HCT116 (cell line): ENCODE measurements at regions not wholly inside any gene's neighbourhood (a gene's known extent, or its start where the extent isn't known, plus 50 kb on each side); places are given as distances from the start of the nearest gene placed in this dataset.

Source experiments
- ATAC-seq: fragments of 200-7000 bp; cut with Tn5 transposase; 2 replicates; pipeline ENCODE4 v1.9.1; 2020; ENCODE audit warnings: mild to moderate bottlenecking, moderate library complexity
- BruUV-seq: library from RNA; stranded (reverse); fragments of 400-500 nt; replicated peaks from 2 replicates; lab custom pipeline; 2021; lab: Mats Ljungman, UMichigan
- CTCF ChIA-PET: fragments of 300-600 bp; sonication (Branson Sonifier 250); formaldehyde crosslinking; loops from one replicate; lab custom pipeline; 2021; ENCODE audit warnings: antibody characterized with exemption; lab: Charles Lee
- POLR2A ChIA-PET: fragments of 300-600, 350-600 bp; sonication (Branson Sonifier 250); formaldehyde crosslinking; loops from one replicate; lab custom pipeline; 2021; ENCODE audit warnings: antibody characterized with exemption; lab: Charles Lee
- RAD21 ChIA-PET, 2 experiments: fragments of 300-600 bp; sonication (Branson Sonifier 250); formaldehyde crosslinking; loops; one replicate each; lab custom pipeline; 2023; ENCODE audit warnings: low total read pairs in 2 of 2; ENCODE audit not compliant: uncharacterized antibody in 2 of 2, unreplicated experiment in 2 of 2, low non-redundant PET in 1 of 2; lab: Charles Lee
- DNase-seq: peaks from one replicate; pipeline ENCODE4 v3.0.0-alpha.2; 2010; ENCODE audit warnings: low read depth, low spot score
- H2AFZ ChIP-seq: fragments of 200-600 bp; shearing (Covaris generic), sonication (generic); 2 replicates; pipeline ENCODE4 v1.6.1; 2017; ENCODE audit warnings: low read depth, mixed run types, mixed read lengths, antibody characterized with exemption, low read length; ENCODE audit not compliant: poor library complexity, severe bottlenecking
- H3K27ac ChIP-seq: 2 replicates; pipeline ENCODE4 v1.5.1; 2012; ENCODE audit warnings: low read depth, low read length
- H3K27me3 ChIP-seq: fragments of 200-600 bp; sonication (generic); 2 replicates; pipeline ENCODE4 v1.6.1; 2016; ENCODE audit warnings: mixed run types, low read length, mixed read lengths; ENCODE audit not compliant: insufficient read depth
- H3K36me3 ChIP-seq, 2 experiments: fragments of 200-500 bp in 1 of 2; fragments of 200-600 bp in 1 of 2; sonication (Bioruptor generic) in 1 of 2; sonication (generic) in 1 of 2; 2 replicates each; pipeline versions ENCODE4 v1.5.1 to v1.6.1; 2014 to 2016; ENCODE audit warnings: low read length in 2 of 2, inconsistent platforms in 1 of 2, mixed read lengths in 1 of 2, mixed run types in 1 of 2; ENCODE audit not compliant: insufficient read depth in 2 of 2, control insufficient read depth in 1 of 2
- H3K4me1 ChIP-seq, 2 experiments: fragments of 200-600 bp in 1 of 2; sonication (generic) in 1 of 2; 2 replicates each; pipeline versions ENCODE4 v1.5.1 to v1.6.1; 2012 to 2017; ENCODE audit warnings: low read length in 2 of 2, inconsistent platforms in 1 of 2, mild to moderate bottlenecking in 1 of 2, mixed read lengths in 1 of 2, mixed run types in 1 of 2, moderate library complexity in 1 of 2; ENCODE audit not compliant: insufficient read depth in 2 of 2, control insufficient read depth in 1 of 2
- H3K4me2 ChIP-seq: fragments of 200-600 bp; sonication (generic); 2 replicates; pipeline ENCODE4 v1.6.1; 2017; ENCODE audit warnings: mixed run types, low read length, mixed read lengths
- H3K4me3 ChIP-seq, 2 experiments: fragments of 200-600 bp in 1 of 2; sonication (generic) in 1 of 2; replicated peaks in 1 of 2; 2 replicates each; pipeline ENCODE4 v1.5.1; 2011 to 2016; ENCODE audit warnings: low read length in 2 of 2, control low read depth in 1 of 2, low read depth in 1 of 2, mild to moderate bottlenecking in 1 of 2, mixed read lengths in 1 of 2, mixed run types in 1 of 2
- H3K79me2 ChIP-seq: fragments of 200-600 bp; sonication (generic); 2 replicates; pipeline ENCODE4 v1.6.1; 2017; ENCODE audit warnings: mild to moderate bottlenecking, mixed run types, low read length, moderate library complexity, mixed read lengths; ENCODE audit not compliant: insufficient read depth
- H3K9ac ChIP-seq: fragments of 200-600 bp; sonication (generic); 2 replicates; pipeline ENCODE4 v1.6.1; 2016; ENCODE audit warnings: low read length, mixed read lengths
- H3K9me2 ChIP-seq: fragments of 200-600 bp; sonication (generic), shearing (Covaris generic); 2 replicates; pipeline ENCODE4 v1.6.1; 2017; ENCODE audit warnings: mixed run types, mild to moderate bottlenecking, moderate library complexity; ENCODE audit not compliant: insufficient read depth
- H3K9me3 ChIP-seq, 2 experiments: fragments of 200-500 bp in 1 of 2; fragments of 200-600 bp in 1 of 2; sonication (Bioruptor generic) in 1 of 2; sonication (generic) in 1 of 2; 2 replicates each; pipeline ENCODE4 v1.6.1; 2014 to 2017; ENCODE audit warnings: low read length in 2 of 2, mixed read lengths in 2 of 2, inconsistent platforms in 1 of 2, low read depth in 1 of 2, mild to moderate bottlenecking in 1 of 2, mixed run types in 1 of 2, moderate library complexity in 1 of 2; ENCODE audit not compliant: control insufficient read depth in 1 of 2, insufficient read depth in 1 of 2
- H4K20me1 ChIP-seq: fragments of 200-600 bp; sonication (generic), shearing (Covaris generic); 2 replicates; pipeline ENCODE4 v1.6.1; 2017; ENCODE audit warnings: mixed run types, mild to moderate bottlenecking, moderate library complexity; ENCODE audit not compliant: insufficient read depth
- CBX3 ChIP-seq: IDR thresholded peaks from 2 replicates; pipeline ENCODE4 v1.6.1; 2012; ENCODE audit warnings: low read depth
- CEBPB ChIP-seq: IDR thresholded peaks from 2 replicates; pipeline ENCODE4 v1.6.1; 2012; ENCODE audit warnings: low read depth
- CTCF ChIP-seq, 3 experiments: fragments of 200-600 bp in 1 of 3; sonication (generic) in 1 of 3; IDR thresholded peaks in 2 of 3; conservative IDR thresholded peaks in 1 of 3; 2 replicates each; pipeline ENCODE4 v1.5.1; 2012 to 2017; ENCODE audit warnings: low read depth in 2 of 3, low read length in 2 of 3, antibody characterized with exemption in 1 of 3, borderline replicate concordance in 1 of 3, control low read depth in 1 of 3, mild to moderate bottlenecking in 1 of 3, mixed read lengths in 1 of 3, mixed run types in 1 of 3, moderate library complexity in 1 of 3; ENCODE audit not compliant: insufficient read depth in 1 of 3
- EGR1 ChIP-seq: IDR thresholded peaks from 2 replicates; pipeline ENCODE4 v1.6.1; 2012; ENCODE audit warnings: low read depth
- ELF1 ChIP-seq: IDR thresholded peaks from 2 replicates; pipeline ENCODE4 v1.6.1; 2012; ENCODE audit warnings: low read depth, borderline replicate concordance
- EZH2 ChIP-seq: fragments of 200-600 bp; sonication (generic); IDR thresholded peaks from 2 replicates; pipeline ENCODE4 v1.6.1; 2017; ENCODE audit warnings: antibody characterized with exemption, mixed run types
- EZH2phosphoT487 ChIP-seq: fragments of 200-600 bp; IDR thresholded peaks from 2 replicates; pipeline ENCODE4 v1.6.1; 2018; ENCODE audit warnings: antibody characterized with exemption, borderline replicate concordance
- FOSL1 ChIP-seq: IDR thresholded peaks from 2 replicates; pipeline ENCODE4 v1.6.1; 2012; ENCODE audit warnings: low read depth
- JUND ChIP-seq: IDR thresholded peaks from 2 replicates; pipeline ENCODE4 v1.6.1; 2012
- MAX ChIP-seq: IDR thresholded peaks from 2 replicates; pipeline ENCODE4 v1.6.1; 2012
- POLR2A ChIP-seq: IDR thresholded peaks from 2 replicates; pipeline ENCODE4 v1.7.0; 2011; ENCODE audit warnings: borderline replicate concordance; ENCODE audit not compliant: insufficient read depth, insufficient read length; ENCODE audit errors: extremely low read depth
- POLR2AphosphoS5 ChIP-seq: IDR thresholded peaks from 2 replicates; pipeline ENCODE4 v1.6.1; 2011; ENCODE audit warnings: mild to moderate bottlenecking, low read depth, low read length, moderate library complexity
- RAD21 ChIP-seq: IDR thresholded peaks from 2 replicates; pipeline ENCODE4 v1.6.1; 2012; ENCODE audit warnings: low read depth, mild to moderate bottlenecking
- SIN3A ChIP-seq: IDR thresholded peaks from 2 replicates; pipeline ENCODE4 v1.6.1; 2012; ENCODE audit warnings: low read depth
- SP1 ChIP-seq: IDR thresholded peaks from 2 replicates; pipeline ENCODE4 v1.6.1; 2012; ENCODE audit warnings: low read depth
- SRF ChIP-seq: IDR thresholded peaks from 2 replicates; pipeline ENCODE4 v1.6.1; 2012; ENCODE audit warnings: low read depth
- TCF7L2 ChIP-seq: IDR thresholded peaks from 2 replicates; pipeline ENCODE4 v1.7.0; 2011; ENCODE audit warnings: borderline replicate concordance, inconsistent platforms; ENCODE audit not compliant: insufficient read depth, insufficient read length; ENCODE audit errors: extremely low read depth
- ZNF274 ChIP-seq: fragments of 200-500 bp; sonication (Bioruptor generic); IDR thresholded peaks from 2 replicates; pipeline ENCODE4 v1.6.1; 2014; ENCODE audit warnings: mild to moderate bottlenecking, low read depth, low read length, inconsistent platforms
- intact Hi-C: fragments of 100-400 bp; cut with micrococcal nuclease; formaldehyde crosslinking; loops from 2 replicates; pipeline ENCODE4 v1.10.0; 2022
- TF ChIP-seq, protein P1 (sequence below): IDR thresholded peaks from 2 replicates; pipeline ENCODE4 v1.6.1; 2012; ENCODE audit warnings: low read depth
- TF ChIP-seq, protein P2 (sequence below): IDR thresholded peaks from 2 replicates; pipeline ENCODE4 v1.6.1; 2012

DNA sequence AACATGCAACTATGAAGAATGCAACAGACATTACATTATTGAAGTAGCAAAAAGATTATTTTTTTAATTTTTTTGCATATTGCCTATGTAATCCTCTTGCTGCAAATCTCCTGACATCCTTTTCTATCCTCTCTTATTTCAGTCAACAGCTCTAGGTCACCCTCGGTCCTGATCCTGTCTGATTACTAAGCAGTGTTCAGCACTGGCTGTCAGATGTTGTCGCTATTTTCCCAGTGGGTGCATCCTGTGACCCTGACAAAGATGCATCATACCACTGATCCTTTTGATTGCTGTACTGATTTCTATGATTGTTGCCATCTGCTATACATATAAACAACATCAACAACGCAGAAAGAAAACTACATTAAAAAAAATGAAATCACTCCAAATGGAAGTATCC lies 443.7 kb upstream of the PRR20A start:
- H3K9me3 ChIP-seq = peaks cover 19 to 21% of the 10 kb centered on the region in 2 experiments; a peak in 3 of 4 replicates
- RAD21 ChIA-PET = no interaction called here

GRCh38 chr13:56700324-56700723 lies 440.4 kb upstream of the PRR20A start:
- no peaks in the 10 kb centered on the region for H3K4me1 ChIP-seq
- no peaks in the 10 kb centered on the region for H4K20me1 ChIP-seq
- H3K4me3 ChIP-seq = no peak overlapping the region
- ATAC-seq (no peak), DNase-seq (no peak)
- ChIA-PET POLR2A (no interaction called here), RAD21 (no interaction called here), CTCF (no interaction called here)
- no peaks in the 10 kb centered on the region for H3K27me3 ChIP-seq
- no peak overlapping the region for H3K4me2 ChIP-seq
- H3K9me3 ChIP-seq = peaks cover 9 to 16% of the 10 kb centered on the region in 2 experiments; a peak in 3 of 4 replicates
- no TSS peak for BruUV-seq
- intact Hi-C loops = no loop called here
- H3K27ac ChIP-seq = no peak overlapping the region
- no peak overlapping the region for H3K9ac ChIP-seq
- H3K9me2 ChIP-seq = no peaks in the 10 kb centered on the region
- H3K36me3 ChIP-seq = no peaks in the 10 kb centered on the region
- no peak overlapping the region for H2AFZ ChIP-seq
- H3K79me2 ChIP-seq = no peaks in the 10 kb centered on the region
- TF ChIP-seq ZNF274 (no peak), CEBPB (no peak), SRF (no peak), CTCF (IDR thresholded peaks at IDR 0.05 in 2 of 3, conservative IDR thresholded peaks at IDR 0.05 in 1 of 3; ENCODE audit: borderline replicate concordance in 1 of 3, insufficient read depth in 1 of 3, low read depth in 2 of 3, low read length in 2 of 3) (no peak), EZH2 (no peak), ELF1 (no peak)
- TF ChIP-seq, protein P1, sequence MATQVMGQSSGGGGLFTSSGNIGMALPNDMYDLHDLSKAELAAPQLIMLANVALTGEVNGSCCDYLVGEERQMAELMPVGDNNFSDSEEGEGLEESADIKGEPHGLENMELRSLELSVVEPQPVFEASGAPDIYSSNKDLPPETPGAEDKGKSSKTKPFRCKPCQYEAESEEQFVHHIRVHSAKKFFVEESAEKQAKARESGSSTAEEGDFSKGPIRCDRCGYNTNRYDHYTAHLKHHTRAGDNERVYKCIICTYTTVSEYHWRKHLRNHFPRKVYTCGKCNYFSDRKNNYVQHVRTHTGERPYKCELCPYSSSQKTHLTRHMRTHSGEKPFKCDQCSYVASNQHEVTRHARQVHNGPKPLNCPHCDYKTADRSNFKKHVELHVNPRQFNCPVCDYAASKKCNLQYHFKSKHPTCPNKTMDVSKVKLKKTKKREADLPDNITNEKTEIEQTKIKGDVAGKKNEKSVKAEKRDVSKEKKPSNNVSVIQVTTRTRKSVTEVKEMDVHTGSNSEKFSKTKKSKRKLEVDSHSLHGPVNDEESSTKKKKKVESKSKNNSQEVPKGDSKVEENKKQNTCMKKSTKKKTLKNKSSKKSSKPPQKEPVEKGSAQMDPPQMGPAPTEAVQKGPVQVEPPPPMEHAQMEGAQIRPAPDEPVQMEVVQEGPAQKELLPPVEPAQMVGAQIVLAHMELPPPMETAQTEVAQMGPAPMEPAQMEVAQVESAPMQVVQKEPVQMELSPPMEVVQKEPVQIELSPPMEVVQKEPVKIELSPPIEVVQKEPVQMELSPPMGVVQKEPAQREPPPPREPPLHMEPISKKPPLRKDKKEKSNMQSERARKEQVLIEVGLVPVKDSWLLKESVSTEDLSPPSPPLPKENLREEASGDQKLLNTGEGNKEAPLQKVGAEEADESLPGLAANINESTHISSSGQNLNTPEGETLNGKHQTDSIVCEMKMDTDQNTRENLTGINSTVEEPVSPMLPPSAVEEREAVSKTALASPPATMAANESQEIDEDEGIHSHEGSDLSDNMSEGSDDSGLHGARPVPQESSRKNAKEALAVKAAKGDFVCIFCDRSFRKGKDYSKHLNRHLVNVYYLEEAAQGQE = no peak

More for the DNA sequence above, 443.7 kb upstream of the PRR20A start:
- BruUV-seq = no TSS peak
- no peaks in the 10 kb centered on the region for H3K4me1 ChIP-seq
- intact Hi-C loops = no loop called here
- no peak overlapping the region for H2AFZ ChIP-seq
- H3K27ac ChIP-seq = no peak overlapping the region
- H3K36me3 ChIP-seq = no peaks in the 10 kb centered on the region
- ChIA-PET CTCF (no interaction called here), POLR2A (no interaction called here)
- no peaks in the 10 kb centered on the region for H4K20me1 ChIP-seq
- no peak overlapping the region for H3K4me3 ChIP-seq
- no peaks in the 10 kb centered on the region for H3K27me3 ChIP-seq
- ATAC-seq (no peak), DNase-seq (no peak)
- TF ChIP-seq ZNF274 (no peak), EZH2 (no peak), CBX3 (no peak), POLR2A (no peak), ELF1 (no peak), JUND (no peak), TCF7L2 (no peak), EZH2phosphoT487 (no peak), MAX (no peak), EGR1 (no peak), SIN3A (no peak), FOSL1 (no peak), RAD21 (no peak), POLR2AphosphoS5 (no peak), SP1 (no peak), CEBPB (no peak)
- TF ChIP-seq, protein P2, sequence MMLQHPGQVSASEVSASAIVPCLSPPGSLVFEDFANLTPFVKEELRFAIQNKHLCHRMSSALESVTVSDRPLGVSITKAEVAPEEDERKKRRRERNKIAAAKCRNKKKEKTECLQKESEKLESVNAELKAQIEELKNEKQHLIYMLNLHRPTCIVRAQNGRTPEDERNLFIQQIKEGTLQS = no peak
- no peak overlapping the region for H3K4me2 ChIP-seq
- H3K79me2 ChIP-seq = no peaks in the 10 kb centered on the region
- H3K9ac ChIP-seq = no peak overlapping the region
- H3K9me2 ChIP-seq = no peaks in the 10 kb centered on the region
